GM19452 (cell line): ENCODE measurements at regions not wholly inside any gene's neighbourhood (a gene's known extent, or its start where the extent isn't known, plus 50 kb on each side); places are given as distances from the start of the nearest gene placed in this dataset.

Experiments
- ATAC-seq: cut with Tn5 transposase; IDR thresholded peaks from one replicate; pipeline ENCODE4 v1.9.1; 2021; ENCODE audit not compliant: unreplicated experiment

- ATAC-seq: peak; percentile 66
These were observed 118.5 kb downstream of the BTC start for GRCh38 chr4:74675673-74676279.

GRCh38 chr4:74682567-74683359 lies 111.6 kb downstream of the BTC start:
- no peak for ATAC-seq

GRCh38 chr4:74692972-74693371 lies 101.4 kb downstream of the BTC start:
- ATAC-seq: no peak
